HepG2 (cell line): ENCODE measurements at regions not wholly inside any gene's neighbourhood (a gene's known extent, or its start where the extent isn't known, plus 50 kb on each side); places are given as distances from the start of the nearest gene placed in this dataset.

ENCODE experiments used
- EZH2 ChIP-seq: conservative IDR thresholded peaks from 2 replicates; pipeline ENCODE4 v1.6.1; 2012; ENCODE audit warnings: mild to moderate bottlenecking, low read depth, low read length, moderate library complexity
- NFYB ChIP-seq: sonication (generic); formaldehyde crosslinking; IDR thresholded peaks from 2 replicates; pipeline ENCODE4 v1.4.0; 2020; ENCODE audit warnings: missing genetic modification reagents
- ZNF274 ChIP-seq: sonication (generic); formaldehyde crosslinking; IDR thresholded peaks from 2 replicates; pipeline ENCODE4 v1.5.1; 2020; ENCODE audit warnings: mild to moderate bottlenecking, missing genetic modification reagents
- ZNF431 ChIP-seq: sonication (generic); formaldehyde crosslinking; IDR thresholded peaks from 2 replicates; pipeline ENCODE4 v1.9.0; 2022; ENCODE audit warnings: missing genetic modification reagents, low read depth, mild to moderate bottlenecking, borderline replicate concordance

DNA sequence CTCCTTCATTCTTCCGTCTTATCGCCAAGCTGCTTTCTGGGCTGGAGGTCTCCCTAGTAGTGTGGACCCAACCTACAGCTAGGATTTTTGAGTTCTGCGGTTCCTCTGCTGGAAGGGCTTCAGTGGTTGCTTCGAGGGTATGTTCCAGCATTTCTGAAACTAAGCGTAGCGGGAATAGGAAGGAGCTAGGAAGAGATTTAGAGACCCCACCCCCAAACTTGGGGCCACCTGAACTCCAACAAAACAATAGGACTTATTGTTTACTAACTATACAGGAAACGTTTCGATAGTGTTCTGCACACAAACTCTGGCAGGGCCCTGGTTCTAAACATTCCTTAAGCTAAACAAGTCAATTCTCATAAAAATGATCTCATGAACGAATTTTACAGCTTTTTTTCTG lies 346.7 kb downstream of the PLK2 start:
- no peak for TF ChIP-seq ZNF431 (CRISPR knock-in tag)
- TF ChIP-seq ZNF274 (CRISPR knock-in tag): no peak
- TF ChIP-seq EZH2: no peak
- no peak for TF ChIP-seq NFYB (CRISPR knock-in tag)
